Endothelial cell of umbilical vein (primary cell): ENCODE measurements at regions not wholly inside any gene's neighbourhood (a gene's known extent, or its start where the extent isn't known, plus 50 kb on each side); places are given as distances from the start of the nearest gene placed in this dataset.

Source experiments
- BruUV-seq: library from RNA; stranded (reverse); fragments of 400-500 nt; replicated peaks from 2 replicates; lab custom pipeline; 2021; lab: Mats Ljungman, UMichigan
- CTCF ChIA-PET: fragments of 300-600, 350-600 bp; sonication (Branson Sonifier 250); formaldehyde crosslinking; loops from one replicate; lab custom pipeline; 2021; ENCODE audit warnings: antibody characterized with exemption, inconsistent platforms; lab: Charles Lee
- POLR2A ChIA-PET: fragments of 300-600, 350-600 bp; sonication (Branson Sonifier 250); formaldehyde crosslinking; loops from one replicate; lab custom pipeline; 2021; ENCODE audit warnings: antibody characterized with exemption, inconsistent platforms; lab: Charles Lee
- DNase-seq: peaks from one replicate; pipeline ENCODE4 v3.0.0-alpha.2; 2011; ENCODE audit warnings: low read depth, low spot score
- FAIRE-seq: peaks from 2 replicates; lab custom pipeline; 2011; peaks lifted over from hg19 to GRCh38; lab: Jason Lieb, UNC
- H2AFZ ChIP-seq: 2 replicates; pipeline ENCODE4 v1.6.0; 2012; ENCODE audit warnings: low read depth, low read length, control low read depth, inconsistent platforms
- H3K27ac ChIP-seq: 2 replicates; pipeline ENCODE4 v1.5.1; 2011; ENCODE audit warnings: low read depth, mild to moderate bottlenecking, control low read depth, low read length, moderate library complexity; ENCODE audit not compliant: insufficient read depth
- H3K27me3 ChIP-seq, 2 experiments: 2 replicates each; pipeline versions ENCODE4 v1.6.0 to v1.6.1; 2011; ENCODE audit warnings: low read length in 2 of 2, mixed read lengths in 1 of 2; ENCODE audit not compliant: control insufficient read depth in 2 of 2, insufficient read depth in 2 of 2
- H3K36me3 ChIP-seq, 2 experiments: 2 replicates in 1 of 2; 3 replicates in 1 of 2; pipeline ENCODE4 v1.5.1; 2011; ENCODE audit warnings: low read length in 2 of 2, mild to moderate bottlenecking in 1 of 2, moderate library complexity in 1 of 2; ENCODE audit not compliant: control insufficient read depth in 2 of 2, insufficient read depth in 2 of 2; ENCODE audit errors: extremely low read depth in 1 of 2
- H3K4me1 ChIP-seq: 3 replicates; pipeline ENCODE4 v1.5.1; 2011; ENCODE audit warnings: mild to moderate bottlenecking, low read length; ENCODE audit not compliant: control insufficient read depth, insufficient read depth; ENCODE audit errors: extremely low read depth
- H3K4me2 ChIP-seq: 2 replicates; pipeline ENCODE4 v1.6.1; 2011; ENCODE audit warnings: low read length, control low read depth, mixed read lengths; ENCODE audit not compliant: insufficient read depth
- H3K4me3 ChIP-seq, 3 experiments: fragments of 200-600 bp in 1 of 3; sonication (generic), shearing (Covaris generic) in 1 of 3; replicated peaks in 1 of 3; 2 replicates each; pipeline ENCODE4 v1.5.1; 2011 to 2016; ENCODE audit warnings: control low read depth in 3 of 3, low read length in 3 of 3, mild to moderate bottlenecking in 2 of 3, inconsistent platforms in 1 of 3, low read depth in 1 of 3, moderate library complexity in 1 of 3; ENCODE audit not compliant: insufficient read depth in 1 of 3
- H3K79me2 ChIP-seq: 2 replicates; pipeline ENCODE4 v1.6.0; 2012; ENCODE audit warnings: low read length, inconsistent platforms; ENCODE audit not compliant: control insufficient read depth, insufficient read depth
- H3K9ac ChIP-seq: replicated peaks from 2 replicates; pipeline ENCODE3; 2011; ENCODE audit warnings: low read length, control low read depth; ENCODE audit not compliant: insufficient read depth; ENCODE audit errors: extremely low read depth
- H3K9me1 ChIP-seq: replicated peaks from 3 replicates; pipeline ENCODE4 v1.6.0; 2011; ENCODE audit warnings: mild to moderate bottlenecking, low read length; ENCODE audit not compliant: control insufficient read depth, insufficient read depth; ENCODE audit errors: extremely low read depth
- H3K9me3 ChIP-seq: replicated peaks from 2 replicates; pipeline ENCODE4 v1.5.1; 2012; ENCODE audit warnings: low read length, inconsistent platforms; ENCODE audit not compliant: control insufficient read depth, insufficient read depth
- H4K20me1 ChIP-seq: replicated peaks from 2 replicates; pipeline ENCODE3; 2011; ENCODE audit warnings: mild to moderate bottlenecking, low read length; ENCODE audit not compliant: control insufficient read depth, insufficient read depth; ENCODE audit errors: extremely low read depth
- EZH2 ChIP-seq: IDR thresholded peaks from 2 replicates; pipeline ENCODE4 v1.6.1; 2012; ENCODE audit warnings: borderline replicate concordance, low read depth, mild to moderate bottlenecking, moderate library complexity, low read length, inconsistent platforms; ENCODE audit not compliant: severe bottlenecking
- FOS ChIP-seq: IDR thresholded peaks from 2 replicates; pipeline ENCODE4 v1.6.1; 2011; ENCODE audit warnings: mild to moderate bottlenecking, low read length, moderate library complexity, borderline replicate concordance; ENCODE audit not compliant: insufficient read depth
- GATA2 ChIP-seq: IDR thresholded peaks from 2 replicates; pipeline ENCODE4 v1.7.0; 2011; ENCODE audit warnings: low read depth, mild to moderate bottlenecking, moderate library complexity, mixed read lengths, low read length; ENCODE audit not compliant: insufficient read length, insufficient read depth
- JUN ChIP-seq: IDR thresholded peaks from 2 replicates; pipeline ENCODE4 v1.6.1; 2011; ENCODE audit warnings: borderline replicate concordance, low read depth; ENCODE audit not compliant: insufficient read length, insufficient read depth
- MAX ChIP-seq: IDR thresholded peaks from 2 replicates; pipeline ENCODE4 v1.6.1; 2011; ENCODE audit not compliant: insufficient read depth, insufficient read length
- MYC ChIP-seq: IDR thresholded peaks from one replicate; pipeline ENCODE4 v1.6.1; 2011; ENCODE audit warnings: mild to moderate bottlenecking, low read depth, low read length
- POLR2A ChIP-seq: IDR thresholded peaks from 2 replicates; pipeline ENCODE4 v1.6.1; 2012; ENCODE audit warnings: low read depth, mild to moderate bottlenecking, control low read depth, low read length
- POLR2AphosphoS5 ChIP-seq: IDR thresholded peaks from 2 replicates; pipeline ENCODE4 v1.6.1; 2012; ENCODE audit warnings: low read depth, mild to moderate bottlenecking, control low read depth, low read length, moderate library complexity; ENCODE audit not compliant: insufficient read depth
- dilution Hi-C: fragments of 300-500 bp; cut with MboI; formaldehyde crosslinking; loops from one replicate; pipeline ENCODE4 v1.15.0; 2019; ENCODE audit warnings: low sequenced_read_pairs; ENCODE audit not compliant: extremely low pct_ligation_motif_present
- intact Hi-C: fragments of 100-400 bp; cut with micrococcal nuclease; formaldehyde crosslinking; loops from one replicate; pipeline ENCODE4 v1.10.0; 2022
- TF ChIP-seq, protein P1 (sequence below), 2 donors: IDR thresholded peaks; 1 replicate in 1 of 2; 2 replicates in 1 of 2; pipeline ENCODE4 v1.5.1; 2011; ENCODE audit warnings: low read length in 2 of 2, mild to moderate bottlenecking in 2 of 2, moderate library complexity in 2 of 2, control low read depth in 1 of 2, inconsistent platforms in 1 of 2, low read depth in 1 of 2; ENCODE audit not compliant: insufficient read depth in 1 of 2; ENCODE audit errors: extremely low read depth in 1 of 2

- peaks cover 12% of the 10 kb centered on the region for H3K4me1 ChIP-seq
- no peak overlapping the region for H3K9ac ChIP-seq
- no peaks in the 10 kb centered on the region for H3K9me3 ChIP-seq
- no peak overlapping the region for H3K27ac ChIP-seq
- H3K36me3 ChIP-seq, result no peaks in the 10 kb centered on the region
- no peaks in the 10 kb centered on the region for H3K27me3 ChIP-seq
- H3K4me2 ChIP-seq, result no peak overlapping the region
- CTCF ChIA-PET, result no interaction called here
- intact Hi-C loops, result loop anchor here (5.0 kb wide), 1 partner anchor 485 kb away; the partner anchor contains the start of gene EPHA4
- no peaks in the 10 kb centered on the region for H3K9me1 ChIP-seq
- no peak overlapping the region for H3K4me3 ChIP-seq
- POLR2A ChIA-PET, result no interaction called here
- dilution Hi-C loops, result no loop called here
- H2AFZ ChIP-seq, result no peak overlapping the region
- TF ChIP-seq, protein P1, sequence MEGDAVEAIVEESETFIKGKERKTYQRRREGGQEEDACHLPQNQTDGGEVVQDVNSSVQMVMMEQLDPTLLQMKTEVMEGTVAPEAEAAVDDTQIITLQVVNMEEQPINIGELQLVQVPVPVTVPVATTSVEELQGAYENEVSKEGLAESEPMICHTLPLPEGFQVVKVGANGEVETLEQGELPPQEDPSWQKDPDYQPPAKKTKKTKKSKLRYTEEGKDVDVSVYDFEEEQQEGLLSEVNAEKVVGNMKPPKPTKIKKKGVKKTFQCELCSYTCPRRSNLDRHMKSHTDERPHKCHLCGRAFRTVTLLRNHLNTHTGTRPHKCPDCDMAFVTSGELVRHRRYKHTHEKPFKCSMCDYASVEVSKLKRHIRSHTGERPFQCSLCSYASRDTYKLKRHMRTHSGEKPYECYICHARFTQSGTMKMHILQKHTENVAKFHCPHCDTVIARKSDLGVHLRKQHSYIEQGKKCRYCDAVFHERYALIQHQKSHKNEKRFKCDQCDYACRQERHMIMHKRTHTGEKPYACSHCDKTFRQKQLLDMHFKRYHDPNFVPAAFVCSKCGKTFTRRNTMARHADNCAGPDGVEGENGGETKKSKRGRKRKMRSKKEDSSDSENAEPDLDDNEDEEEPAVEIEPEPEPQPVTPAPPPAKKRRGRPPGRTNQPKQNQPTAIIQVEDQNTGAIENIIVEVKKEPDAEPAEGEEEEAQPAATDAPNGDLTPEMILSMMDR (IDR thresholded peaks at IDR 0.05; ENCODE audit: extremely low read depth in 1 of 2, insufficient read depth in 1 of 2, low read depth in 1 of 2, low read length in 2 of 2), result no peak
- TF ChIP-seq MAX (no peak), POLR2AphosphoS5 (no peak), EZH2 (no peak), MYC (no peak), JUN (no peak), GATA2 (no peak), POLR2A (no peak), FOS (no peak)
- no peaks in the 10 kb centered on the region for H4K20me1 ChIP-seq
- no peak for DNase-seq
- FAIRE-seq, result no peak
- BruUV-seq, result no TSS peak
- no peaks in the 10 kb centered on the region for H3K79me2 ChIP-seq
Observed at GRCh38 chr2:221087779-221088178, 484.3 kb downstream of the EPHA4 start.
